CD4-positive, alpha-beta T cell treated with Interleukin-6 for 4 hours (primary cell): ENCODE measurements at regions not wholly inside any gene's neighbourhood (a gene's known extent, or its start where the extent isn't known, plus 50 kb on each side); places are given as distances from the start of the nearest gene placed in this dataset.

Experiments
- DNase-seq: peaks from one replicate; pipeline ENCODE4 v3.0.0-alpha.2; 2020; ENCODE audit warnings: mixed read lengths

- DNase-seq, result no peak
Measured at GRCh38 chr10:44859546-44860285, 51.4 kb upstream of the TMEM72 start.

GRCh38 chr10:44860811-44861736 lies 50.1 kb upstream of the TMEM72 start:
- DNase-seq, result no peak
